DND-41 (cell line): ENCODE measurements at regions not wholly inside any gene's neighbourhood (a gene's known extent, or its start where the extent isn't known, plus 50 kb on each side); places are given as distances from the start of the nearest gene placed in this dataset.

ENCODE experiments used
- ATAC-seq: fragments of 200-7000 bp; cut with Tn5 transposase; 3 replicates; pipeline ENCODE4 v1.9.1; 2021; ENCODE audit warnings: low read depth; ENCODE audit not compliant: insufficient read depth
- DNase-seq: peaks from one replicate; pipeline ENCODE4 v3.0.0-alpha.2; 2020
- H2AFZ ChIP-seq: 2 replicates; pipeline ENCODE4 v1.6.0; 2012; ENCODE audit warnings: low read depth, low read length
- H3K27ac ChIP-seq: 2 replicates; pipeline ENCODE4 v1.5.1; 2012; ENCODE audit warnings: low read length, inconsistent platforms
- H3K27me3 ChIP-seq: fragments of 200-600 bp; sonication (generic); 2 replicates; pipeline ENCODE4 v1.6.0; 2012; ENCODE audit warnings: low read length, mild to moderate bottlenecking, inconsistent platforms; ENCODE audit not compliant: insufficient read depth, poor library complexity
- H3K36me3 ChIP-seq: 2 replicates; pipeline ENCODE4 v1.5.1; 2012; ENCODE audit warnings: low read length, inconsistent platforms; ENCODE audit not compliant: insufficient read depth
- H3K4me1 ChIP-seq: 2 replicates; pipeline ENCODE4 v1.5.1; 2012; ENCODE audit warnings: mild to moderate bottlenecking, low read length; ENCODE audit not compliant: insufficient read depth
- H3K4me2 ChIP-seq: 2 replicates; pipeline ENCODE4 v1.6.0; 2012; ENCODE audit warnings: mild to moderate bottlenecking, moderate library complexity, low read length, inconsistent platforms; ENCODE audit not compliant: insufficient read depth
- H3K4me3 ChIP-seq, 2 experiments: fragments of 200-600 bp in 1 of 2; shearing (Covaris generic) in 1 of 2; 2 replicates each; pipeline ENCODE4 v1.5.1; 2012 to 2016; ENCODE audit warnings: inconsistent platforms in 2 of 2, low read length in 2 of 2, mild to moderate bottlenecking in 2 of 2, low read depth in 1 of 2, moderate library complexity in 1 of 2
- H3K79me2 ChIP-seq: 2 replicates; pipeline ENCODE4 v1.6.0; 2012; ENCODE audit warnings: low read length, inconsistent platforms; ENCODE audit not compliant: insufficient read depth
- H3K9ac ChIP-seq: 2 replicates; pipeline ENCODE4 v1.6.0; 2012; ENCODE audit warnings: low read depth, mild to moderate bottlenecking, inconsistent platforms, low read length, moderate library complexity
- H3K9me3 ChIP-seq: 2 replicates; pipeline ENCODE4 v1.5.1; 2012; ENCODE audit warnings: low read length, moderate library complexity, mild to moderate bottlenecking, inconsistent platforms; ENCODE audit not compliant: insufficient read depth, severe bottlenecking
- H4K20me1 ChIP-seq: 2 replicates; pipeline ENCODE4 v1.6.0; 2012; ENCODE audit warnings: low read length; ENCODE audit not compliant: insufficient read depth
- EZH2 ChIP-seq: IDR thresholded peaks from 3 replicates; pipeline ENCODE4 v1.6.1; 2012; ENCODE audit warnings: borderline replicate concordance, low read depth, mild to moderate bottlenecking, moderate library complexity, low read length, inconsistent platforms; ENCODE audit not compliant: severe bottlenecking
- TF ChIP-seq, protein P1 (sequence below): IDR thresholded peaks from 2 replicates; pipeline ENCODE4 v1.5.1; 2012; ENCODE audit warnings: borderline replicate concordance, low read length, moderate library complexity, mild to moderate bottlenecking; ENCODE audit not compliant: poor library complexity, severe bottlenecking; ENCODE audit errors: extremely low read depth

DNA sequence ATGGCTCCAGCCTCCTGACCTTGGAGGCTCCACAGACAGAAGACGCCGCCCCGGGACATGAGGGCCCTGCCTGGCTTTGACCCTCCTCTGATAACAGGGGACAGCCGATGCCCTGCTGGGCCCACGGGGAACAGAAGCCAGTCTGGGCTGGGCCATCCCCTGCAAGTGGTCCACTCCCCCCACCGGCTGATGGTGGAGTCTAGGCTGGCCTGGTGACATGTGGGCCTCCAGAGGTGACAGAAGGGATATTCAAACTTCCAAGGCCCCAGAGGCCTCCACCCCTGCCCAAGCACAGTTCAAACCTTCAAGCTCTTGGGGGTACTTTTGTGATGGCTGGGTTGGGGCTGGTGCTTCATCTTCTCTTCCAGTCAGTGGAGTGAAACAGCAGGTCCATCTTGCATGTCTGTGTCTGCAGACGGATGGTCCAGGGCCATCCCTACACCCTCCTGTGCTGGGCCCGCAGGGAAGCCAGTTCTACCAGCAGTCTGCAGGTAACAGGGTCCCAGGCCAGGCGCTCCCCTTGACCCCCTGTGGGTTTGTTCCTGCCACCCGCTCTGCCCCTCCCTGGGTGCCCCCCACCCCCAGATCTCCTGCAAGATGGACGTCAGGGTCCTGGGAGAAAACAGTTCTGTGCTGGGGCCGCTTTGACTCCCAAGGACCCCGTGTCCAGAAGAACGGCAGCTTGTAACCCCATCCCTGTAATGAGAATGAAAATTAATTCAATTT is 929.9 kb downstream of the BRD1 start:
- H3K36me3 ChIP-seq, result no peaks in the 10 kb centered on the region
- peaks cover 8% of the 10 kb centered on the region; the same call in 1 of the 2 replicates for H4K20me1 ChIP-seq
- ATAC-seq, result no peak
- no peaks in the 10 kb centered on the region for H3K27me3 ChIP-seq
- H3K27ac ChIP-seq, result no peak overlapping the region
- no peak for DNase-seq
- TF ChIP-seq, protein P1, sequence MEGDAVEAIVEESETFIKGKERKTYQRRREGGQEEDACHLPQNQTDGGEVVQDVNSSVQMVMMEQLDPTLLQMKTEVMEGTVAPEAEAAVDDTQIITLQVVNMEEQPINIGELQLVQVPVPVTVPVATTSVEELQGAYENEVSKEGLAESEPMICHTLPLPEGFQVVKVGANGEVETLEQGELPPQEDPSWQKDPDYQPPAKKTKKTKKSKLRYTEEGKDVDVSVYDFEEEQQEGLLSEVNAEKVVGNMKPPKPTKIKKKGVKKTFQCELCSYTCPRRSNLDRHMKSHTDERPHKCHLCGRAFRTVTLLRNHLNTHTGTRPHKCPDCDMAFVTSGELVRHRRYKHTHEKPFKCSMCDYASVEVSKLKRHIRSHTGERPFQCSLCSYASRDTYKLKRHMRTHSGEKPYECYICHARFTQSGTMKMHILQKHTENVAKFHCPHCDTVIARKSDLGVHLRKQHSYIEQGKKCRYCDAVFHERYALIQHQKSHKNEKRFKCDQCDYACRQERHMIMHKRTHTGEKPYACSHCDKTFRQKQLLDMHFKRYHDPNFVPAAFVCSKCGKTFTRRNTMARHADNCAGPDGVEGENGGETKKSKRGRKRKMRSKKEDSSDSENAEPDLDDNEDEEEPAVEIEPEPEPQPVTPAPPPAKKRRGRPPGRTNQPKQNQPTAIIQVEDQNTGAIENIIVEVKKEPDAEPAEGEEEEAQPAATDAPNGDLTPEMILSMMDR, result no peak
- no peak for TF ChIP-seq EZH2
- no peaks in the 10 kb centered on the region for H3K79me2 ChIP-seq
- H3K9me3 ChIP-seq, result no peaks in the 10 kb centered on the region
- no peak overlapping the region for H3K4me3 ChIP-seq
- no peaks in the 10 kb centered on the region for H3K4me1 ChIP-seq
- no peak overlapping the region for H3K9ac ChIP-seq
- no peak overlapping the region for H3K4me2 ChIP-seq
- no peak overlapping the region for H2AFZ ChIP-seq

DNA sequence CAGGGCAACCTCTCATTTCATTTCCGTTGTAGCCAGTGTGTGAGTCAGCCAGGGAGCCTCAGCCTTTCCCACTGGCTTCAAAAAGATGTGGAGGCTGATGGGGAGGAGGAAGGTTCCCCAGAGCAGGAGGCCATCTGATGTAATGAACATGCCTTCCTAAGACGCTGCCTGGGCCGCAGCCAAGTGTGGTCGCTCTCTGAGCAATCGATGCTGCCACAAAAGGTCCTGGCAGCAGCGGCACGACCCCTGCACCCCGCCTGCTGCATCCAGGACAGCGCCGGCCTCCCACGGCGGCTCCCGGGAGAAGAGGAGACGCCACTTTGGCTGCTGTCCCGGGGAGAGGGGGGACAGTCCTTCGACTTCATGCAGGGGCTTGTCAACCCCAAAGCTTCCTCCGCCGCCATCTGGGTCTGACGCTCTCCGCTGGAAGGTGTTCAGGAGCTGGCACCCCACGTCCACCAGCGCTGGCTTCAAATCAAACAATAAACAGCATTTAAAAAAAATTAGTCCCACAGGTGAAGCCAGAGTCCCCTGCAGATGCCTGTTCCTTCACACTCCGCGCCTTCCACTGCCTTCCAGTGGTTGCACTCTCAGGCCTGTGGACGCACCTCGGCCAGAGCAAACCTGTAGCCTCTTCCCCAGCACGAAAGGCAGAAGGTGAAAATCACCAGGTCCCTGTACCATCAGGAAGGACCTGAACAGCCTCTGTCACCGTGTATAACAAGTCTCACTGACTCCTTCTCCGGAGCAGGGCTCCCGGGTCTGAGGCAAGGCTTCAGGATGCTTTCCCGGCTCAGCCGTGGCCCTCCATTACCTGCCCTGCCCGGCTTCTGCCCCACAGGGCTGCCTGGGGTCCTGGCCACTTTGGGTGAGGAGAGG is 930.7 kb downstream of the BRD1 start:
- no peak for ATAC-seq
- no peak overlapping the region for H2AFZ ChIP-seq
- no peak overlapping the region for H3K27ac ChIP-seq
- H3K79me2 ChIP-seq, result no peaks in the 10 kb centered on the region
- no peak overlapping the region for H3K4me2 ChIP-seq
- H3K36me3 ChIP-seq, result no peaks in the 10 kb centered on the region
- no peak overlapping the region for H3K4me3 ChIP-seq
- H3K9me3 ChIP-seq, result no peaks in the 10 kb centered on the region
- H3K27me3 ChIP-seq, result no peaks in the 10 kb centered on the region
- peaks cover 8% of the 10 kb centered on the region; the same call in 1 of the 2 replicates for H4K20me1 ChIP-seq
- no peaks in the 10 kb centered on the region for H3K4me1 ChIP-seq
- DNase-seq, result no peak
- no peak overlapping the region for H3K9ac ChIP-seq
- TF ChIP-seq, protein P1, result no peak
- no peak for TF ChIP-seq EZH2

DNA sequence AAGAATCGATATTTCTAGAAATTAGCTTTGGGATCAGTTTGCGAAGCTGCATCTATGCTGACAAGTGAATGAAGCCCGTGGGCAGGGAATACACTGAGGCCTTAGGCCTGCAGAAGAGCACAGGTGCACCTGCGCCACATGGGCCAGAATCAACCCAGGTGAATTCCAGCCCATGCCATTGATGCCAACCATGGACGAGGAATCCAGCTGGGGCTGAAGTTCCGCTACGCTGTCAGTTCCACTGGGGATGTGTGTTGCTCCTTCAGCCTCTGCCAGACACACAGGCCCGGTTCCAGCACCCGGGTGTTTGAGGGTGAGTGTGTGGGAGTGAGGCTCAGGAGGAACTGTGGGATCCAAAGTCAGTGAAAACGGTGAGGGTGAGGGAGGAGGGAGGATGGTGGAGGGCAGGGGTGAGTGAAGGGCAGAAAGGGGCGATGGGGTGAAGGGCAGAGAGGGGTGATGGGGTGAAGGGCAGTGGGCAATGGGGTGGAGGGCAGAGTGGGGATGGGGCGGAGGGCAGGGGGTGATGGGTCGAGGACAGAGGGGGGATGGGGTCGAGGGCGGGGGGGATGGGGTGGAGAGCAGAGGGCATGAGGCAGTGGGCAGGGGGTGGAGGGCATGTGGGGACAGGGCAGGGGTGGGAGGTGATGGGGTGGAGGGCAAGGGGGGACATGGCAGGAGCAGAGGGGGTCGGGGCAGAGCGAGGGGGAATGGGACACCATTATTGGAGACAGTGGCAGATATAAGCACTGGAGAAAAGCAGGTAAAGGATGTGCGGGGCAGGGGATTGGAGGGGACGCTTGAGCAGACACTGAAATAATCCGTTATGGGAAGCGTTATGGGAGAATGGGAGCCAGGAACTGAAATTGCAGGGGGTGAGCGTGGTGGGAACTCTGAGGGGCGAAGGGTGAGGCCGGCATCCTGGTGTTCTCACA is 931.6 kb downstream of the BRD1 start:
- no peak for ATAC-seq
- Histone ChIP-seq H3K4me1 (no peaks in the 10 kb centered on the region), H4K20me1 (peaks cover 8% of the 10 kb centered on the region; the same call in 1 of the 2 replicates), H3K79me2 (no peaks in the 10 kb centered on the region), H3K4me2 (no peak overlapping the region), H3K4me3 (no peak overlapping the region), H3K9me3 (no peaks in the 10 kb centered on the region), H2AFZ (no peak overlapping the region), H3K36me3 (no peaks in the 10 kb centered on the region), H3K9ac (no peak overlapping the region), H3K27ac (no peak overlapping the region), H3K27me3 (no peaks in the 10 kb centered on the region)
- DNase-seq, result no peak
- TF ChIP-seq EZH2, result no peak
- TF ChIP-seq, protein P1, result no peak
